ENCODE measurements at regions not wholly inside any gene's neighbourhood (a gene's known extent, or its start where the extent isn't known, plus 50 kb on each side); places are given as distances from the start of the nearest gene placed in this dataset.
"Not testable (repeated sequence)": the region's sequence is repeated elsewhere in the genome, so short reads cannot be mapped to it uniquely, and the experiment has no call there.

DNA sequence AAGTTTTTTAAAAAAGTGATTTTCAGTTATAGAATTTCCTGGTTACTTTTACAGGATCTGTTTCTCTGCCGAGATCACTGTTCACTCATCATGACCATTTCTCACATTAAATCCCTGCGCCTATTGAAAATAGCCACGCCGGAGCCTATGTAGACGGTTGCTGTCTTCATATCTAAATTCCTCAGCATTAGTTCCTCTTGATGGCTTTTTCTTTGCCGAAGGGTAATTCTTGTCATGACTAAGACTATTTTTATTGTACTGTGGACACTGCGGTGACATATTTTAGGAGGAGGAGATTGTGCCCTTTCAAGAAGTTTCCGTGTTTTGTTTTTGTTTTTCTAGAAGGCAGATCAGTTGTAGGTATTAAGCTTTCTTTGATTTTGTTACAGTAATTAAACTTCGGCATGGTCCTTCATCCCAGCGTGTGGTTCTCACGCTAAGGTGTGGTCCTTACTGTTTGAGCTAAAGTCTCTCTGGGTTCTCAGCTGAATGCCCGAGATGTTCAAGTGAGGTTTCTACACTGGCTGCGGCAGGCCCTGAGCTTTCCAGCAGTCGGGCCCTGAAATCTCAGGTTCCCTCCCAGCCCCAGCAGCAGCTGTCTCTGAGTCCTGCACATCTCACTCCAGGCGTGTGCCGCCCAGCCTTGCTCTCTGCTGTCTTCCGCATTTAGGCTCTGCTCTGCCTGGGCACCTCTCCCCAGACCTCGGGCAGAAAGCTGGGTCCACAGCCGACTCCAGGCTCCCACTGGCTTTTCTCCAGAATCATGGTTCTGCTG is 1110.5 kb downstream of the TBC1D22A start:
- Histone ChIP-seq H3K27ac (ENCODE audit: insufficient read depth, low read length, poor library complexity, severe bottlenecking) (no peak overlapping the region), H3K4me1 (ENCODE audit: control insufficient read depth, insufficient read depth, low read length, poor library complexity, severe bottlenecking) (no peaks in the 10 kb centered on the region), H3K36me3 (ENCODE audit: control insufficient read depth, insufficient read depth, low read length) (no peaks in the 10 kb centered on the region), H3K9me3 (ENCODE audit: control insufficient read depth, low read length) (peaks cover 5% of the 10 kb centered on the region), H3K27me3 (replicated peaks; ENCODE audit: control insufficient read depth, insufficient read depth, low read length, poor library complexity, severe bottlenecking) (no peaks in the 10 kb centered on the region), H3K4me3 (ENCODE audit: insufficient read depth, low read depth, low read length, poor library complexity, severe bottlenecking) (no peak overlapping the region)
- no peak for DNase-seq

DNA sequence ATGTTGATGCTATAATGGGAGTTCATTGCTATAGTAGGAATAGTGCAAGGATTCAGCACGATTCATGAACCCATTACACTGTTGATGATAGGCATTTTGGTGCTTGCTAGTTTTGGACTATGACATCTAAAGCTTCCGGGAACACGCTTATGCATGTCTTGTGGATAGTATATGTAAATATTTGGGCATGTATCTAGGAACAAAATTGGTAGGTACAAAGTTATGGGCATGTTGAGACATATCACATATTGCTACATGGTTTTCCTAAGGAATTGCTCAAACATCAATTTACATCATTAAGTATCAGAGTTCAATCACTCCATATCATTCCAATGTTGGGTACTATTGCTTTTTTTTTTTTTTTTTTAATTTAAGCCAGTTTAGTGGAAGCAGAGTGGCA is 1103.2 kb downstream of the TBC1D22A start:
- H3K4me1 ChIP-seq (ENCODE audit: control insufficient read depth, insufficient read depth, low read length, poor library complexity, severe bottlenecking) = no peaks in the 10 kb centered on the region
- no peaks in the 10 kb centered on the region for H3K27me3 ChIP-seq (replicated peaks; ENCODE audit: control insufficient read depth, insufficient read depth, low read length, poor library complexity, severe bottlenecking)
- DNase-seq = no peak
- H3K9me3 ChIP-seq (ENCODE audit: control insufficient read depth, low read length) = peaks cover 5% of the 10 kb centered on the region
- H3K27ac ChIP-seq (ENCODE audit: insufficient read depth, low read length, poor library complexity, severe bottlenecking) = no peak overlapping the region
- no peaks in the 10 kb centered on the region for H3K36me3 ChIP-seq (ENCODE audit: control insufficient read depth, insufficient read depth, low read length)
- H3K4me3 ChIP-seq (ENCODE audit: insufficient read depth, low read depth, low read length, poor library complexity, severe bottlenecking) = no peak overlapping the region

DNA sequence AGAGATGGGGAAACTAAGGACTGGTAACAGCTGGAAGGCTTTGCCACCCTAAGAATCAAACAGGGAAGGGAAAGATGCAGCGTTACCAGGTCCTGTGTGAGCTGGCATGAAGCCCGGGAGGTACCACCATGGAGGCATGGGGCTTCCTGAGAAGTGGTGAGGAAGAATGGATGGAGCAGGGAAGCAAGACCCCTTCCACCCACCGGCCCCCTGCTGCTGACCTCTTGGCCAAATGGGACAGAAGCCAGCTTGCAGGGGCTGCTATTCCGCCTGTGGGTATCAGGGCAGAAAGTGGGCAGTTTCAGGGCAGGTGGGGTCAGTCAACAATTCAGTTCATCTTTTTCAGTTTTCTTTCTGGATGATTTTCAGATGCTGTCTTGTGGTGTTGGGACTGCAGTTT is 1099.9 kb downstream of the TBC1D22A start:
- H3K27me3 ChIP-seq (replicated peaks; ENCODE audit: control insufficient read depth, insufficient read depth, low read length, poor library complexity, severe bottlenecking) = no peaks in the 10 kb centered on the region
- H3K9me3 ChIP-seq (ENCODE audit: control insufficient read depth, low read length) = no peaks in the 10 kb centered on the region
- H3K27ac ChIP-seq (ENCODE audit: insufficient read depth, low read length, poor library complexity, severe bottlenecking) = no peak overlapping the region
- no peaks in the 10 kb centered on the region for H3K4me1 ChIP-seq (ENCODE audit: control insufficient read depth, insufficient read depth, low read length, poor library complexity, severe bottlenecking)
- no peaks in the 10 kb centered on the region for H3K36me3 ChIP-seq (ENCODE audit: control insufficient read depth, insufficient read depth, low read length)
- no peak overlapping the region for H3K4me3 ChIP-seq (ENCODE audit: insufficient read depth, low read depth, low read length, poor library complexity, severe bottlenecking)
- DNase-seq = no peak

DNA sequence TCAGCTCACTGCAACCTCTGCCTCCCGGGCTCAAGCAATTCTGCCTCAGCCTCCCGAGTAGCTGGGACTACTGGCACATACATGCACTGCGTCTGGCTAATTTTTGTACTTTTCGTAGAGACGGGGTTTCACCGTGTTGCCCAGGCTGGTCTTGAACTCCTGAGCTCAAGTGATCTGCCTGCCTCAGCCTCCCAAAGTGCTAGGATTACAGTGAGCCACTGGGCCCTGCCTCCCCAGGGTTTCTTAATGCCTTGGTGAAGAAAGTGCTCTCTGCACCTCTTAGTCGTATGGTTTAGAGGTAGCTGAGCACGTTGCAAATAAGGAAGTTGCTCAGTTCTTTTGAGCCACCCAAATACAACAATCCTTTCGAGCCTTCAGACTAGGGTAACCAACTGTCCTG is 1098.5 kb downstream of the TBC1D22A start:
- not testable (repeated sequence) for H3K4me1 ChIP-seq (ENCODE audit: control insufficient read depth, insufficient read depth, low read length, poor library complexity, severe bottlenecking); DNase-seq; H3K27ac ChIP-seq (ENCODE audit: insufficient read depth, low read length, poor library complexity, severe bottlenecking); H3K4me3 ChIP-seq (ENCODE audit: insufficient read depth, low read depth, low read length, poor library complexity, severe bottlenecking); H3K27me3 ChIP-seq (replicated peaks; ENCODE audit: control insufficient read depth, insufficient read depth, low read length, poor library complexity, severe bottlenecking); H3K9me3 ChIP-seq (ENCODE audit: control insufficient read depth, low read length); H3K36me3 ChIP-seq (ENCODE audit: control insufficient read depth, insufficient read depth, low read length)

DNA sequence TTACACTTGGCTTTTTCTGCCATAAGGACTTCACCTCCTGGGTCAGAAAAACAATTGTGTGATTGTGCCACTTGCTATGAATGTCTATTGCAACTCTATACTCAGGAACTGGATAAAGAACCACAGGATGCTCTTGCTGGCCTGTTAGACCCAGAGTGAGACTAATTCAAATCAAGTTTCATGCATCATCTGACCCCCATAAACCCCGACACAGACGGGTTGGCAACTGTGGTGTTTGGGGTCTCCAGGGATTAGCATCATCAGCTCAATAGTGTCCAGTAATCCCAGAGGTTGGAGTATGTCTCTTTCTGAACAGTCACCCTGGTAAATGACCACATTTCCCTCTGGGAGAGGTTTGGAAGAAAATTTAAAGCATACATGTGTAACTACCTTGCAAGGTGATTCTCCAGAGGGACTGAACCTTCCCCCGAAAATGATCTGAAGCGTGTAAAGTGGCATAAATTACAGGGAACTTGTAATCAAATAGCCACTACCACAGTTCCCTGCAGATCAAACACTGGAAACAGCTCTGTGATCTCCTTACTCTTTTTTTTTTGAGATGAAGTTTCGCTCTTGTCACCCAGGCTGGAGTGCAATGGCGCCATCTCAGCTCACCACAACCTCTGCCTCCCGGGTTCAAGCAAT is 1097.6 kb downstream of the TBC1D22A start:
- no peaks in the 10 kb centered on the region for H3K9me3 ChIP-seq (ENCODE audit: control insufficient read depth, low read length)
- no peaks in the 10 kb centered on the region for H3K4me1 ChIP-seq (ENCODE audit: control insufficient read depth, insufficient read depth, low read length, poor library complexity, severe bottlenecking)
- no peak overlapping the region for H3K4me3 ChIP-seq (ENCODE audit: insufficient read depth, low read depth, low read length, poor library complexity, severe bottlenecking)
- no peak for DNase-seq
- H3K27me3 ChIP-seq (replicated peaks; ENCODE audit: control insufficient read depth, insufficient read depth, low read length, poor library complexity, severe bottlenecking) = no peaks in the 10 kb centered on the region
- no peak overlapping the region for H3K27ac ChIP-seq (ENCODE audit: insufficient read depth, low read length, poor library complexity, severe bottlenecking)
- H3K36me3 ChIP-seq (ENCODE audit: control insufficient read depth, insufficient read depth, low read length) = no peaks in the 10 kb centered on the region

DNA sequence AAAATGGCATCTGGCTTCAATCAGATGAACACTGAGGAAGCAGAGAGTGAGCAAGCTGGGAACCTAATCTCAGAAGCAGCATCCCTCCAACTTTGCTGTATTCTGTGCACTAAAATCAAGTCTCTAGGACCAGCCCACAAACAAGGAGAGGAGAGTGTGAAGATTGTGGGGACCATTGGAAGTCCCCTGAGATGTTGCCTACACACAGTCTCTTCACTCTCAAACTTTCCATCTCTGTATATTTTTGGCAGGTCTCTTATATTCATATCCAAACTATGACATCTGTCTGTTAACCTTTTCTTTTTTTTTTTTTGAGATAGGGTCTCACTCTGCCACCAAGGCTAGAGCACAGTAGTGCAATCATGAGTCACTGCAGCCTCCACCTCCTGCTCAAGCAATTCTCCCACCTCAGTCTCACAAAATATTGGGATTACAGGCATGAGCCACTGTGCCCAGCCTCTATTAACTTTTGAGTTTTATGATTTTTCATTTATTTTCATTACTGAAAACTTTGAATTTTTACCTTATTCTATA is 1096.4 kb downstream of the TBC1D22A start:
- no peaks in the 10 kb centered on the region for H3K4me1 ChIP-seq (ENCODE audit: control insufficient read depth, insufficient read depth, low read length, poor library complexity, severe bottlenecking)
- H3K4me3 ChIP-seq (ENCODE audit: insufficient read depth, low read depth, low read length, poor library complexity, severe bottlenecking) = no peak overlapping the region
- DNase-seq = no peak

DNA sequence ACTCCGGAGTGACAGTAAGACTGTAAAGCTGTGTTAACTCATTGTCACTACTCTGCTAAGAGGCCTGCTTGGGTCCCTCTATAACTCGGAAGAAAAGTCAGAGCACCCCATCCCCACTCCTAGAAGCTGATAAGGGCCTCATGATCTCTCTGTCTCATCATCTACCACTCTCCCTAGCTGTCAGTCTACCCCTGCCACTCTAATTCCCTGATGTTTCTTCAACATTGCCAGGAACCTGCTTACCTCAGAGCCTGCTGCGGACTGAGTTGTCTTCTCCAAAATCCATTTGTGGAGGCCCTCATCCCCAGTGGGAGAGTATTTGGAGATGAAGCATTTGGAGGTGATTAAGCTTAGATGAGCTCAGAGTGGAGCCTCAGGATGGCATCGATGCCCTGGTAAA is 1092.2 kb downstream of the TBC1D22A start:
- Histone ChIP-seq H3K9me3 (ENCODE audit: control insufficient read depth, low read length) (no peaks in the 10 kb centered on the region), H3K4me3 (ENCODE audit: insufficient read depth, low read depth, low read length, poor library complexity, severe bottlenecking) (no peak overlapping the region), H3K27me3 (replicated peaks; ENCODE audit: control insufficient read depth, insufficient read depth, low read length, poor library complexity, severe bottlenecking) (no peaks in the 10 kb centered on the region), H3K36me3 (ENCODE audit: control insufficient read depth, insufficient read depth, low read length) (no peaks in the 10 kb centered on the region), H3K27ac (ENCODE audit: insufficient read depth, low read length, poor library complexity, severe bottlenecking) (no peak overlapping the region), H3K4me1 (ENCODE audit: control insufficient read depth, insufficient read depth, low read length, poor library complexity, severe bottlenecking) (no peaks in the 10 kb centered on the region)
- no peak for DNase-seq

More for the DNA sequence above, 1096.4 kb downstream of the TBC1D22A start:
- no peaks in the 10 kb centered on the region for H3K9me3 ChIP-seq (ENCODE audit: control insufficient read depth, low read length)
- no peaks in the 10 kb centered on the region for H3K27me3 ChIP-seq (replicated peaks; ENCODE audit: control insufficient read depth, insufficient read depth, low read length, poor library complexity, severe bottlenecking)
- H3K27ac ChIP-seq (ENCODE audit: insufficient read depth, low read length, poor library complexity, severe bottlenecking) = no peak overlapping the region
- no peaks in the 10 kb centered on the region for H3K36me3 ChIP-seq (ENCODE audit: control insufficient read depth, insufficient read depth, low read length)

DNA sequence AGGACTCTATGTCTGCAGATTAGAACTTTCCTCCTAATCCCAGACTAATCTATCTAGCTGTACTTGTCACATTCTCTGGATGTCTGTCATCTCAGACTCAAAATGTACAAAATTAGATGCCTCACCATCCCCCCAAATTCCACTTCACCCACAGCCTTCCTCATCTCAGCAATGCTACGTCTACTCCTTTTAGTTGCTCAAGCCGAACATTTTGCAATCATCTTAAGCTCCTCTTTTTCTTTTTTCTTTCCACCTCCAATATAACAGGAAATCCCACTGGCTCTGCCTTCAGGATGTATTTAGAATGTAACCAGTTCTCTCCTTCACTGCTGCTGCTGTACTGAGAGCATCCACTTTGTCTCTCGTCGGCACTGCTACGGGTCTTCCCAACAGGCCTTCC is 1091.8 kb downstream of the TBC1D22A start:
- Histone ChIP-seq H3K4me1 (ENCODE audit: control insufficient read depth, insufficient read depth, low read length, poor library complexity, severe bottlenecking) (no peaks in the 10 kb centered on the region), H3K4me3 (ENCODE audit: insufficient read depth, low read depth, low read length, poor library complexity, severe bottlenecking) (no peak overlapping the region), H3K36me3 (ENCODE audit: control insufficient read depth, insufficient read depth, low read length) (no peaks in the 10 kb centered on the region), H3K27ac (ENCODE audit: insufficient read depth, low read length, poor library complexity, severe bottlenecking) (no peak overlapping the region), H3K9me3 (ENCODE audit: control insufficient read depth, low read length) (no peaks in the 10 kb centered on the region), H3K27me3 (replicated peaks; ENCODE audit: control insufficient read depth, insufficient read depth, low read length, poor library complexity, severe bottlenecking) (no peaks in the 10 kb centered on the region)
- DNase-seq = no peak

DNA sequence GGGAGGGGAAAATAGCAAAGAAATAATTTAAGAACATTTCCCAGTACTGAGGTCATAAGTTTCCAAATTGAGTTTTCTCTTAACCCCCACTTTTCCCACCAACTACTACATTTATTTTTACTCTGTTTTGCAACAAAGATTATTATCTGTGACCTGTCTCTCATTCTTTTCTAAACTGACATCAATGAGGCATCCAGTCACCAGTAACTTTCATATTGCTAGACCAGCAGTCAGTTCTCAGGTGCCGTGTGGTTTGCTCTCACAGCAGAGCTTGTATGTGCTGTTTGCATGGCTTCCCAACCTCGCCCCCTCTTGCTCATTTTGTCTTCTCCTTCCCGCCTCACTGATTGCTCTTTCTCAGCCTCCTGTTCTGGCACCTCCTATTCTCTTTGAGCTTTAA is 1091.3 kb downstream of the TBC1D22A start:
- Histone ChIP-seq H3K4me3 (ENCODE audit: insufficient read depth, low read depth, low read length, poor library complexity, severe bottlenecking) (no peak overlapping the region), H3K27ac (ENCODE audit: insufficient read depth, low read length, poor library complexity, severe bottlenecking) (no peak overlapping the region), H3K36me3 (ENCODE audit: control insufficient read depth, insufficient read depth, low read length) (no peaks in the 10 kb centered on the region), H3K27me3 (replicated peaks; ENCODE audit: control insufficient read depth, insufficient read depth, low read length, poor library complexity, severe bottlenecking) (no peaks in the 10 kb centered on the region), H3K4me1 (ENCODE audit: control insufficient read depth, insufficient read depth, low read length, poor library complexity, severe bottlenecking) (no peaks in the 10 kb centered on the region), H3K9me3 (ENCODE audit: control insufficient read depth, low read length) (no peaks in the 10 kb centered on the region)
- DNase-seq = no peak

DNA sequence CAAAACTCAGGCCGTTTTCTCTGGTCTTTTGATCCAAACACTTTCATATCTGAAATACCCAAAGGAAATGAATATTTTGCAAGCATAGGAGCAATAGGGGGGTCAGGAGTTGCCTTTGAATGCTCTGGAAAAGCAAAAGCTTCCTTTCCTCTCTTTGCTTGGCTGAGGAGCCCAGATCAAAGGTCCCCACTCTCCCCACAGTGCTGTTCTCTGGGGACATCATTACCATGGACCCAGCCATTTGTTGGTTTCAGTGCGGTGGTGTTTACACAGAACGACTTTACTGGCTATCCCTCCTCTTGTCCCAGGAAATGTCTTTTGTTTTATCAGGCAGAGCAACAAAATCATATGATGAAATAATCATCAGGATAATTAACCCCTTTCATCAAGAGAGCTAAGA is 1089.1 kb downstream of the TBC1D22A start:
- Histone ChIP-seq H3K9me3 (ENCODE audit: control insufficient read depth, low read length) (no peaks in the 10 kb centered on the region), H3K4me1 (ENCODE audit: control insufficient read depth, insufficient read depth, low read length, poor library complexity, severe bottlenecking) (no peaks in the 10 kb centered on the region), H3K27me3 (replicated peaks; ENCODE audit: control insufficient read depth, insufficient read depth, low read length, poor library complexity, severe bottlenecking) (no peaks in the 10 kb centered on the region), H3K4me3 (ENCODE audit: insufficient read depth, low read depth, low read length, poor library complexity, severe bottlenecking) (no peak overlapping the region), H3K36me3 (ENCODE audit: control insufficient read depth, insufficient read depth, low read length) (no peaks in the 10 kb centered on the region), H3K27ac (ENCODE audit: insufficient read depth, low read length, poor library complexity, severe bottlenecking) (no peak overlapping the region)
- DNase-seq = no peak
